ENCODE measurements at regions not wholly inside any gene's neighbourhood (a gene's known extent, or its start where the extent isn't known, plus 50 kb on each side); places are given as distances from the start of the nearest gene placed in this dataset.

- H3K27me3 ChIP-seq (ENCODE audit: insufficient read depth, low read length, poor library complexity) = no peaks in the 10 kb centered on the region
- no peaks in the 10 kb centered on the region for H3K4me1 ChIP-seq (ENCODE audit: insufficient read depth, low read length)
- H3K4me3 ChIP-seq (ENCODE audit: low read depth in 1 of 2, low read length in 2 of 2) = no peak overlapping the region
- H4K20me1 ChIP-seq (ENCODE audit: insufficient read depth, low read length) = no peaks in the 10 kb centered on the region
- no peaks in the 10 kb centered on the region for H3K36me3 ChIP-seq (ENCODE audit: insufficient read depth, low read length)
- H3K4me2 ChIP-seq (ENCODE audit: insufficient read depth, low read length) = no peak overlapping the region
- no peaks in the 10 kb centered on the region for H3K79me2 ChIP-seq (ENCODE audit: insufficient read depth, low read length)
- H3K27ac ChIP-seq (ENCODE audit: low read length) = no peak overlapping the region
- H3K9me3 ChIP-seq (ENCODE audit: insufficient read depth, low read length, severe bottlenecking) = no peaks in the 10 kb centered on the region
- TF ChIP-seq EZH2 (IDR thresholded peaks at IDR 0.05; ENCODE audit: borderline replicate concordance, low read depth, low read length, severe bottlenecking) (no peak), CTCF (IDR thresholded peaks at IDR 0.05; ENCODE audit: borderline replicate concordance, extremely low read depth, low read length, poor library complexity, severe bottlenecking) (no peak)
- DNase-seq = no peak
- no peak overlapping the region for H3K9ac ChIP-seq (ENCODE audit: low read depth, low read length)
- no peak for ATAC-seq (ENCODE audit: insufficient read depth, low read depth)
- no peak overlapping the region for H2AFZ ChIP-seq (ENCODE audit: low read depth, low read length)
Observed at GRCh38 chr4:160826339-160826679, 1337.5 kb downstream of the FSTL5 start.

GRCh38 chr4:160831165-160831922 lies 1332.5 kb downstream of the FSTL5 start:
- no peak overlapping the region for H3K4me2 ChIP-seq (ENCODE audit: insufficient read depth, low read length)

GRCh38 chr4:160835789-160836188 lies 1328.0 kb downstream of the FSTL5 start:
- Histone ChIP-seq H3K4me3 (ENCODE audit: low read depth in 1 of 2, low read length in 2 of 2) (no peak overlapping the region), H3K4me1 (ENCODE audit: insufficient read depth, low read length) (no peaks in the 10 kb centered on the region), H3K4me2 (ENCODE audit: insufficient read depth, low read length) (no peak overlapping the region), H3K27me3 (ENCODE audit: insufficient read depth, low read length, poor library complexity) (no peaks in the 10 kb centered on the region), H2AFZ (ENCODE audit: low read depth, low read length) (no peak overlapping the region), H4K20me1 (ENCODE audit: insufficient read depth, low read length) (no peaks in the 10 kb centered on the region), H3K27ac (ENCODE audit: low read length) (no peak overlapping the region), H3K79me2 (ENCODE audit: insufficient read depth, low read length) (no peaks in the 10 kb centered on the region), H3K36me3 (ENCODE audit: insufficient read depth, low read length) (no peaks in the 10 kb centered on the region), H3K9ac (ENCODE audit: low read depth, low read length) (no peak overlapping the region), H3K9me3 (ENCODE audit: insufficient read depth, low read length, severe bottlenecking) (no peaks in the 10 kb centered on the region)
- no peak for DNase-seq
- no peak for ATAC-seq (ENCODE audit: insufficient read depth, low read depth)
- no peak for TF ChIP-seq CTCF (IDR thresholded peaks at IDR 0.05; ENCODE audit: borderline replicate concordance, extremely low read depth, low read length, poor library complexity, severe bottlenecking)
- TF ChIP-seq EZH2 (IDR thresholded peaks at IDR 0.05; ENCODE audit: borderline replicate concordance, low read depth, low read length, severe bottlenecking) = no peak

More at GRCh38 chr4:160831165-160831922, 1332.5 kb downstream of the FSTL5 start:
- no peak for ATAC-seq (ENCODE audit: insufficient read depth, low read depth)
- no peak for DNase-seq
- TF ChIP-seq CTCF (IDR thresholded peaks at IDR 0.05; ENCODE audit: borderline replicate concordance, extremely low read depth, low read length, poor library complexity, severe bottlenecking) (no peak), EZH2 (IDR thresholded peaks at IDR 0.05; ENCODE audit: borderline replicate concordance, low read depth, low read length, severe bottlenecking) (no peak)
- Histone ChIP-seq H3K36me3 (ENCODE audit: insufficient read depth, low read length) (no peaks in the 10 kb centered on the region), H4K20me1 (ENCODE audit: insufficient read depth, low read length) (no peaks in the 10 kb centered on the region), H3K9me3 (ENCODE audit: insufficient read depth, low read length, severe bottlenecking) (no peaks in the 10 kb centered on the region), H3K27me3 (ENCODE audit: insufficient read depth, low read length, poor library complexity) (no peaks in the 10 kb centered on the region), H3K4me3 (ENCODE audit: low read depth in 1 of 2, low read length in 2 of 2) (no peak overlapping the region), H3K79me2 (ENCODE audit: insufficient read depth, low read length) (no peaks in the 10 kb centered on the region), H3K27ac (ENCODE audit: low read length) (no peak overlapping the region), H3K4me1 (ENCODE audit: insufficient read depth, low read length) (no peaks in the 10 kb centered on the region), H2AFZ (ENCODE audit: low read depth, low read length) (no peak overlapping the region), H3K9ac (ENCODE audit: low read depth, low read length) (no peak overlapping the region)
